HG02852 (cell line): ENCODE measurements at regions not wholly inside any gene's neighbourhood (a gene's known extent, or its start where the extent isn't known, plus 50 kb on each side); places are given as distances from the start of the nearest gene placed in this dataset.
"Not testable (repeated sequence)": the region's sequence is repeated elsewhere in the genome, so short reads cannot be mapped to it uniquely, and the experiment has no call there.

Experiments used
- ATAC-seq: cut with Tn5 transposase; IDR thresholded peaks from one replicate; pipeline ENCODE4 v1.9.1; 2021; ENCODE audit warnings: mild to moderate bottlenecking, moderate library complexity; ENCODE audit not compliant: unreplicated experiment

DNA sequence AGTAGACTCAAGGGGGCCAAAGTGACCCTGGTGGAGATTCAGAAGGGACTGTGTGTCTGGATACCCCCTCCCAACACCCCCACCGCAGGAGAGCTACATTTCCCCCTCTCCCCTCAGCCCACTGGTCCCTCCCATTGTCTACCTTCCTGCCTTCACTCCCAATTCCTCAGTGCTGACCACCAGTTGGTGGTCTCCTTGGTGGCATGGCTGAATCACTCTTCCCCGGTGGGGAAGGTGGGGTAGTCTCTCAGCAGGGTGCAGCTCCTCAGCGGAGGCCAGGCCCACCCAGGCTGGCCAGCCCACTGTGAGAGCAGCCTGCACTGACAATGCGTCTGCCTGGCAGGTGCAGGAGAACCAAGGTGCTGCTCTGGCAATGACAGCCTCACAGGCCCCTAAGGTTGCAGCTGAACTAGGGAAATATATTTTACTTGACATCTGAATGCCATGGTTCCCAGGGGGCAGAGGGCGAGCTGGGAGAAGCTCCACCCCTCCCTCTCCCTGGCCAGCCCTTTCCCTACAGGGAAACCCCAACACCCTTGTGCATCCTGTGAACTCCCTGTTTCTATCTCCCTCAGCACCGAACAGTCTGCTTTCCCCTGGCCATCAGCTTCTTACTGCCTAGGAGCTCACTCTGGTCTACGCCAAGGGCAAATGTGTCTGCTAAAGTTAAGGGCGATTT lies 62.6 kb upstream of the PAX8 start:
- no peak for ATAC-seq

DNA sequence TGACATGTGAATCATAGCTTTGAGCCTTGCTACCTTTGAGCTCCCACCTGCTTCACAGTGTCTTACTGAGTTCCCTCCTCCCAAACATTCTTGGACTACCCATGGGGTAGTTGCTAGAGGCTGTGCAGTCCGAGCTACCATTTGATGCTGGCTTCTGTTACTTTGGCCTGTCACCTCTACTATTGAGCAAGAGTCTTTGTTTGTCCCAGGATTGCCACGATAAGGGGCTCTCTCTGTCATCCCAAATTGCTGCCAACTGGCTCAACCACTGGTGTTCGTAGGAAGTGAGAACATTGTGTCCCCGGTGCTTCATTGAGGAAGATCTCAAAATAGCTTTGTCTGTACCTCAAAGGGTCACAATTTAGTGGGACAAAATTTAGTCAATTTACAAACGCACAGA lies 59.1 kb upstream of the PAX8 start:
- ATAC-seq: no peak

DNA sequence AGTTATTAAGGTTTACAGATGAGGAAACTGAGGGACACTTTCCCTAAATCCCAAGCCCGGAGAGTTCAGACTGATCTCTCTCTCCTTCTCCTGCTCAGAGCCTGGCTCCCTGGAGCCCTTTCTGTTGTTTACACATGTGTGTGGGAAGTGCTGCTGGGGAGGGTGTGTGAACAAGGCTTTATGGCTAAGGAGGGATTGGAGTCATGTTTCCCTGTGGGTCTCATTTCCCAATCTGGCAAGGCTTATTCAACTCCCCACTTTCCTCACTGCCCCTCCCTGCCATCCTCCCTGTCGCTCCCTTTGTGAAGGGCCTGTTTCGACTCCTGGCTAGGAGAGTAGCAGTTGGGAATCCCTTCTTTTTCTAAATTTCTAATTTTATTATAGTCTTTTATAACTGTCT lies 57.3 kb upstream of the PAX8 start:
- ATAC-seq: not testable (repeated sequence)

DNA sequence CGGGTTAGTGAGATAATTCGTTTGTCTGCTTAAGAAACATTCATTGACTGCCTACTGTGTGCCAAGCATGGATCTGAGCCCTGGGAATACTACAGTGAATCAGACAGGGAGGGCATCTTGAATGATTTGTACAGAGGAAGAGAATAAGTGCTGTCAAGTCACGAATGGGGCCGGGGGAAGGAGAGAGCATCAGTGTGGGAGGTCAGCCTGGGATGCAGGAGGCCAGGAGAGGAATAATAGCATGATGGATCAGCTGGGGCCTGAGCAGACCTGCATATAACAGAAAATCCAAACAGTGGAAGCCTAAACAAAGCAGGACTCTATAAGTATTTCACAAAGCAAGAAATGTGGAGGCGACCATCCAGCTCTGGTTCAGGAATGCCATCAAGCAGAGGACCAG lies 55.4 kb upstream of the PAX8 start:
- no peak for ATAC-seq

DNA sequence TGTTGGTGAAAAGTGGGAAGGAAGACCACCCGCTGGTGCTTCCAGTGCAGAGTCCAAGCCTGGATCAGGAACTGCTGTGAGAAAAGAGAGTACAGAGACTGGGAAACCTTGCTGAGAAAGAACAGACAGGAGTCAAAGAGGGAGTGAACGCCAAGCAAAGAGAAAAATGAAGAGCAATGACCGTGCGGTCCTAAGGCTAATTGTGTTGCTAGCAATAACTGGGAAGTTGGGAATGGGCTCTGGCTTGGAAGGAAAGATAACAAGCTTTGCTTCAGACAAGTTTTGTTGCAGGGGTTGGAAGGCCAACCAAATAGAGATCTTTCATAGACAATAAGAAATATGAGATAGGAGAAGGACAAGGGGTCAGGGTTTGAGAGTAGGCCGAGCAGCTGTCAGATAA lies 55.0 kb upstream of the PAX8 start:
- not testable (repeated sequence) for ATAC-seq

DNA sequence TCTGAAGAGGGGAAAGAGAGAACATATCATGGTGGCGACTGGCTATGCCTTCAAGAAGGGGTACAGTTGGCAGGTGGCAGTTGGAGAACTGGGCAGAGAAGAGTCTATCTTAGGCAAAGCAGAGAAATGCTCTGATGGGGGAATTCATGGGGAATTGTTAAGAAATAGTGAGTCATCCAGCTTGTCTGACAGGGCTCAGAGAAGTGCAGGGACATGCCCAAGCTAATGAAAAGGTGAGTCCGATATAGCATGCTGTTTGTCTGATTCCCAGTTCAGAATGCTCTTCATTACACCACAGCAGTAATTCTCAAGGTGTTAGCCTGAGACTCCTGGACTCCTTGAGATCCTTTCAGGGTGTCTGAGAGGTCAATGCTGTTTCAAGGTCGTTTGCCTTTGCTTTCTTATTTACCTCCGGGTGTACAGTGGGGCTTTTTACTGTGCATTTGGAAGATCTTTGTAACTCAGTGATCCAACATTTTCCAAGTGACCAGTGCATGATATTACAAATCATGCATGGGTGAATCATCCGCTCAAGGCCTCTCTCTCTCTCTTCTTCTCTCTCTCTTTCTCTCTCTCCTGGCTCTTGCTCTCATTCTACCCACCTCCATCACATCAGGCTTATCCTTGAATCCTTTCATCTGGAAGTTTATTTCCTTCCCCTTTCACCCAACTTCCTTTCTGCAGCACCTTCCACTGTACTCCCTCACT lies 51.5 kb upstream of the PAX8 start:
- ATAC-seq: not testable (repeated sequence)

DNA sequence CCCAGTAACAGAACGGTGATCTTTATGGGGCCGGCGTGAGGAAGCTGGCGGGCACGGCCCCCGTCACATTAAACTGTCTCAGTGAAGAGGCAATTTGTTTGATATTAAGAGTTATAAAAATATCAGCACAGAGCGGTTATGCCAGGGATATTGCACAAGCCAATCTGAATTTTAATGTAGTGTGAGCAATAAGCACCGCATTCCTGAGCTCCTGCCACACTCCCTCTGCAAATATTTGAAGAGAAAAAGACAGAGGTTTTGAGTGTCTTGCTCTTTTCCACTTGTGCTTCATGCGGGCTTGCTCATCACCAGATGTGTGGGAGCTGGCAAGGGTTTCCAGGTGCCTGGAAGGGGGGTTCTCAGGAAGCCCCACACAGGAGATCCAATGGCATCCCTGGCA lies 50.3 kb upstream of the PAX8 start:
- ATAC-seq: not testable (repeated sequence)

DNA sequence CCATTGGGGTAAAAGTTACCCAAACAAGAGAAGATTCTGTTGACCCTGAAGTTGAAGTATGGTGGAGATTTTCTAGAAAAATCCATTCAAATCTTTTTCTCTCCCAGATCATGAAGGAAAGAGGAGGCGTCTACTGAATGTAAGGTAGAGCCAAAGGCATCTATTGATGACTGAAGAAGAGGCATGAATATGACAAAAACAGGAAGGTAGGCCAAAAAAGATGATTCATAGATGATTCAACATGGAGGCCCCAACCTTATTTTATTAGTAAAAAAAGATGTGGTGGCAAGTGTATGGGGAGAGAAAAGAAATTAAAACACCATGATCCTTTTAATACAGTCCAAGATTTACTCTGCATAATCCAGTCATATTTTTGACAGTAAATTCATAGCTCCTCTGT lies 49.9 kb upstream of the PAX8 start:
- ATAC-seq: not testable (repeated sequence)
